ENCODE measurements at regions not wholly inside any gene's neighbourhood (a gene's known extent, or its start where the extent isn't known, plus 50 kb on each side); places are given as distances from the start of the nearest gene placed in this dataset.
"Not testable (repeated sequence)": the region's sequence is repeated elsewhere in the genome, so short reads cannot be mapped to it uniquely, and the experiment has no call there.

GRCh38 chr4:75285837-75286236 is 228.4 kb downstream of the RCHY1 start:
- DNase-seq, result no peak

GRCh38 chr4:75284831-75285230 is 229.4 kb downstream of the RCHY1 start:
- DNase-seq, result no peak

GRCh38 chr4:75280461-75280860 is 233.7 kb downstream of the RCHY1 start:
- DNase-seq, result not testable (repeated sequence)

- DNase-seq, result no peak
Observed at GRCh38 chr4:75259306-75259705, 254.9 kb downstream of the RCHY1 start.

- DNase-seq, result no peak
Observed at GRCh38 chr4:75255261-75255660, 258.9 kb downstream of the RCHY1 start.

GRCh38 chr4:75254745-75255144 is 259.5 kb downstream of the RCHY1 start:
- no peak for DNase-seq

GRCh38 chr4:75253094-75253493 is 261.1 kb downstream of the RCHY1 start:
- not testable (repeated sequence) for DNase-seq

- no peak for DNase-seq
Observed at GRCh38 chr4:75251547-75251946, 262.7 kb downstream of the RCHY1 start.

GRCh38 chr4:75249739-75250138 is 264.5 kb downstream of the RCHY1 start:
- no peak for DNase-seq

- peak; percentile 64 for DNase-seq
Observed at GRCh38 chr4:75248770-75249407, 265.3 kb downstream of the RCHY1 start.

GRCh38 chr4:75244325-75244724 is 269.9 kb downstream of the RCHY1 start:
- DNase-seq, result no peak

- no peak for DNase-seq
Observed at GRCh38 chr4:75243570-75243969, 270.6 kb downstream of the RCHY1 start.

- no peak for DNase-seq
Observed at GRCh38 chr4:75235359-75235951, 278.7 kb downstream of the RCHY1 start.

- no peak for DNase-seq
Observed at GRCh38 chr4:75232546-75232945, 281.7 kb downstream of the RCHY1 start.

GRCh38 chr4:75229806-75230570 is 284.2 kb downstream of the RCHY1 start:
- DNase-seq, result no peak

- no peak for DNase-seq
Observed at GRCh38 chr4:75213480-75213879, 280.6 kb downstream of the PARM1 start.

- no peak for DNase-seq
Observed at GRCh38 chr4:75211422-75211821, 278.5 kb downstream of the PARM1 start.

GRCh38 chr4:75207902-75208301 is 275.0 kb downstream of the PARM1 start:
- no peak for DNase-seq

- no peak for DNase-seq
Observed at GRCh38 chr4:75195111-75195510, 262.2 kb downstream of the PARM1 start.

GRCh38 chr4:75194180-75194579 is 261.3 kb downstream of the PARM1 start:
- no peak for DNase-seq

GRCh38 chr4:75192182-75192581 is 259.3 kb downstream of the PARM1 start:
- not testable (repeated sequence) for DNase-seq

GRCh38 chr4:75189711-75190335 is 256.9 kb downstream of the PARM1 start:
- DNase-seq, result no peak
